ENCODE measurements at regions not wholly inside any gene's neighbourhood (a gene's known extent, or its start where the extent isn't known, plus 50 kb on each side); places are given as distances from the start of the nearest gene placed in this dataset.

DNA sequence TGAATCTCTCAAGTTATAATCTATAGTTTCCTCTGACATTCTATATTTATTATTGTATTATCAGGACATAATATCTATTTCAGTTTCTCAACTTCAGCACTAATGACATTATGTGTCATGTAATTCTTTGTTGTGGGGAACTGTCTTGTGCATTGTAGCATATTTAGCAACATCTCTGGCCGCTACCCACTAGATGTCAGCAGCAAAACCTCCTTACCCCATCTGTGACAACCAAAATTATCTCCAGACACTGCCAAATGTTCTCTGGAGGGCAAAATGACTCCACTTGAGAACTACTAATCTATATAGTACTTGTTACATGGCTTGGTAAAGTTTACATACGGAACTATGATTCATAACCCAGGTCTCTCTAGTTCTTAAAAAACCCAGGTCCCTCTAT lies 110.2 kb downstream of the RASSF9 start:
- DNase-seq, result no peak
- no peaks in the 10 kb centered on the region for H3K36me3 ChIP-seq
- TF ChIP-seq CTCF (IDR thresholded peaks at IDR 0.05), result no peak
- intact Hi-C loops (cut with DNase I), result no loop called here
- H3K27ac ChIP-seq, result no peak overlapping the region
- H3K27me3 ChIP-seq, result no peaks in the 10 kb centered on the region
- ATAC-seq, result no peak
- H3K9me3 ChIP-seq, result no peaks in the 10 kb centered on the region
- no peak overlapping the region for H3K4me3 ChIP-seq
- H3K4me1 ChIP-seq, result no peaks in the 10 kb centered on the region

DNA sequence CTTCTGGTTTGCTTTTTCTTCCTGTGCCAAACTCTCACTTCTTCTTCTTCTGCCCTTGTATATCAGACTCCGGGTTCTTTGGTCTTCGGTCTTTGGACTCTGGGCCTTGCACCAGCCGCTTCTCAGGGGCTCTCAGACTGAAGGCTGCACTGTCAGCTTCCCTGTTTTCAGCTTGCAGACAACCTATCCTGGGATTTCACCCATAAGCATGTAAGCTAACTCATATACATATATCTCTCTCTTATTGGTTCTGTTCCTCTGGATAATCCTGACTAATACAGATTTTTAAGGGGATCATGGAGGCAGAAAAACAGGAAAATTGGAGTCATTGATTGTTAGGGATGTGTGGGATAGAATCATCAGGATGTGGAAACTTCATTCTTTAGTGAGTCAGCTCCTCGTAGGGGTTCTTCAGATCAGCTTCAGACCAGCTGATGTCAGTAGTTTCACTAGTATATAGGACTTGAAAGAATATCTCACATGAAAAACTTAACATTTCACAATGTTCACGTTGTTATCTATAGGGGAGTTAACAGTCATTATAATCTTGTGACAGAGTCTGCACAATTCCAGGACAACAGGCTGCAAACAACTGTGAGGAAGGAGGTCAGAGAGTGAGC lies 102.9 kb downstream of the RASSF9 start:
- ATAC-seq, result no peak

DNA sequence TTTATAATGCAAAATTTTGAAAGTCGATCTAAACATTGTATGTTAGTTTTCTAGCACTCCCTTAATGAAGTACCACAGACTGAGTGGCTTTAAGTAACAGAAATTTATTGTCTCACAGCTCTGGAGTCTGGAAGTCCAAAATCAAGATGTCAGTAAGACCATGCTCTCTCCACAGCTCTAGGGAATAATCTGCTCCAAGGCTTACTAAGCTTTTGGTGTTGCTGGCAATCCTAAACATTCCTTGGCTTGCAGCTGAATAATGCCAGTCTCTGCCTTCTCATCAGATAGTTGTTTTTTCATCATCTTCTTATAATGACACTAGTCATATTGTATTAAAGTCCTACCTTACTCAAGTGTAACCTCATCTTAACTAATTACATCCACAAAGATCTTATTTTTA lies 102.2 kb downstream of the RASSF9 start:
- intact Hi-C loops (cut with DNase I), result no loop called here
- no peak for ATAC-seq

More for the DNA sequence above, 102.9 kb downstream of the RASSF9 start:
- no peaks in the 10 kb centered on the region for H3K36me3 ChIP-seq
- intact Hi-C loops (cut with DNase I), result no loop called here
- DNase-seq, result no peak
- no peaks in the 10 kb centered on the region for H3K4me1 ChIP-seq
- H3K27ac ChIP-seq, result no peak overlapping the region
- no peak for TF ChIP-seq CTCF (IDR thresholded peaks at IDR 0.05)
- H3K27me3 ChIP-seq, result no peaks in the 10 kb centered on the region
- H3K9me3 ChIP-seq, result no peaks in the 10 kb centered on the region
- H3K4me3 ChIP-seq, result no peak overlapping the region

DNA sequence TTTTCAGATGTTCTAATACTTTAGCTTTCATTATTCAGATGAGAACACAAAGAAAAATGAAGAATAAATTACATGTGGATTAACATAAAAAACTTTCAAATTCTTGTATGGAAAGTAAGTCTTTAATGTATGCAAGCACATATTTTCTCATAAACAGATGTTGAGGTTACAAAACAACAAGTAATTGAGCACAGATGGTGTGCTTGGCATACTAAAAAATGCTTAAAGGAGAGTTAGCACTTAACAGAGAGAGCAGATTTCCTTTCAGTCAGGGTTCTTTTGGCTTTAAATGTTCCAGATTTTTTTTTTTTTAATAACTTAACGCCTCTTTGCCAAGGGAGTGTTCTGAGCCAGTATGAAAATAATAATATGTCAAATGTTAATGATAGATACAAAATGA lies 96.0 kb downstream of the RASSF9 start:
- peak in 1 of 4 donors; percentile 37 for DNase-seq
- no peak for TF ChIP-seq CTCF (IDR thresholded peaks at IDR 0.05)
- Histone ChIP-seq H3K36me3 (no peaks in the 10 kb centered on the region), H3K4me3 (no peak overlapping the region), H3K27ac (no peak overlapping the region), H3K9me3 (no peaks in the 10 kb centered on the region), H3K27me3 (no peaks in the 10 kb centered on the region), H3K4me1 (no peaks in the 10 kb centered on the region)
- intact Hi-C loops (cut with DNase I), result no loop called here
- ATAC-seq, result no peak

More for the DNA sequence above, 102.2 kb downstream of the RASSF9 start:
- DNase-seq, result no peak
- Histone ChIP-seq H3K27me3 (no peaks in the 10 kb centered on the region), H3K36me3 (no peaks in the 10 kb centered on the region), H3K27ac (no peak overlapping the region), H3K4me3 (no peak overlapping the region), H3K9me3 (no peaks in the 10 kb centered on the region), H3K4me1 (no peaks in the 10 kb centered on the region)
- no peak for TF ChIP-seq CTCF (IDR thresholded peaks at IDR 0.05)

GRCh38 chr12:85741046-85741445 lies 95.2 kb downstream of the RASSF9 start:
- intact Hi-C loops (cut with DNase I), result no loop called here
- H3K27me3 ChIP-seq, result no peaks in the 10 kb centered on the region
- DNase-seq, result no peak
- H3K4me3 ChIP-seq, result no peak overlapping the region
- no peaks in the 10 kb centered on the region for H3K36me3 ChIP-seq
- H3K4me1 ChIP-seq, result no peaks in the 10 kb centered on the region
- no peak overlapping the region for H3K27ac ChIP-seq
- H3K9me3 ChIP-seq, result no peaks in the 10 kb centered on the region
- no peak for ATAC-seq
- no peak for TF ChIP-seq CTCF (IDR thresholded peaks at IDR 0.05)
